Cardiac fibroblast (primary cell): ENCODE measurements at regions not wholly inside any gene's neighbourhood (a gene's known extent, or its start where the extent isn't known, plus 50 kb on each side); places are given as distances from the start of the nearest gene placed in this dataset.

Source experiments
- DNase-seq, 2 donors: peaks; one replicate each; pipeline versions ENCODE4 v3.0.0 to v3.0.0-alpha.2; 2010; ENCODE audit warnings: low read depth in 2 of 2
- H3K4me3 ChIP-seq, 2 donors: replicated peaks in 1 of 2; 1 replicate in 1 of 2; 2 replicates in 1 of 2; pipeline ENCODE4 v1.5.1; 2011; ENCODE audit warnings: low read depth in 2 of 2, low read length in 2 of 2, mild to moderate bottlenecking in 2 of 2, moderate library complexity in 1 of 2
- TF ChIP-seq, protein P1 (sequence below): IDR thresholded peaks from one replicate; pipeline ENCODE4 v1.5.1; 2011; ENCODE audit warnings: low read depth, mild to moderate bottlenecking, low read length, inconsistent platforms

DNA sequence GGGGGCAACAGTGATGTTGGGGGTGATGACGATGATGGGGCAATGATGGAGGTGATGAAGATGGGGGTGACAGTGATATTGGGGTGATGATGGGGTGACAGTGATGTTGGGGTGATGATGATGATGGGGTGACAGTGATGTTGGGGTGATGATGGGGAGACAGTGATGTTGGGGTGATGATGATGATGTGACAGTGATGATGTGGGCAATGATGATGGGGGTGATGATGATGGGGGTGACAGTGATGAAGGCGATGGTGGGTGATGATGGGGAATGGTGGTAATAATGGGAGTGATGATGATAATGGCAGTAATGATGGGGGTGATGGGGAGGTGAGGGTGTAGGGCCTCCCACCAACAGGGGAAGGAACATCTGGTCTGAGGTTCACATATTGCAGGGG, 150.6 kb downstream of the ERMARD start:
- H3K4me3 ChIP-seq, result no peak overlapping the region
- TF ChIP-seq, protein P1, sequence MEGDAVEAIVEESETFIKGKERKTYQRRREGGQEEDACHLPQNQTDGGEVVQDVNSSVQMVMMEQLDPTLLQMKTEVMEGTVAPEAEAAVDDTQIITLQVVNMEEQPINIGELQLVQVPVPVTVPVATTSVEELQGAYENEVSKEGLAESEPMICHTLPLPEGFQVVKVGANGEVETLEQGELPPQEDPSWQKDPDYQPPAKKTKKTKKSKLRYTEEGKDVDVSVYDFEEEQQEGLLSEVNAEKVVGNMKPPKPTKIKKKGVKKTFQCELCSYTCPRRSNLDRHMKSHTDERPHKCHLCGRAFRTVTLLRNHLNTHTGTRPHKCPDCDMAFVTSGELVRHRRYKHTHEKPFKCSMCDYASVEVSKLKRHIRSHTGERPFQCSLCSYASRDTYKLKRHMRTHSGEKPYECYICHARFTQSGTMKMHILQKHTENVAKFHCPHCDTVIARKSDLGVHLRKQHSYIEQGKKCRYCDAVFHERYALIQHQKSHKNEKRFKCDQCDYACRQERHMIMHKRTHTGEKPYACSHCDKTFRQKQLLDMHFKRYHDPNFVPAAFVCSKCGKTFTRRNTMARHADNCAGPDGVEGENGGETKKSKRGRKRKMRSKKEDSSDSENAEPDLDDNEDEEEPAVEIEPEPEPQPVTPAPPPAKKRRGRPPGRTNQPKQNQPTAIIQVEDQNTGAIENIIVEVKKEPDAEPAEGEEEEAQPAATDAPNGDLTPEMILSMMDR, result no peak
- DNase-seq, result no peak

DNA sequence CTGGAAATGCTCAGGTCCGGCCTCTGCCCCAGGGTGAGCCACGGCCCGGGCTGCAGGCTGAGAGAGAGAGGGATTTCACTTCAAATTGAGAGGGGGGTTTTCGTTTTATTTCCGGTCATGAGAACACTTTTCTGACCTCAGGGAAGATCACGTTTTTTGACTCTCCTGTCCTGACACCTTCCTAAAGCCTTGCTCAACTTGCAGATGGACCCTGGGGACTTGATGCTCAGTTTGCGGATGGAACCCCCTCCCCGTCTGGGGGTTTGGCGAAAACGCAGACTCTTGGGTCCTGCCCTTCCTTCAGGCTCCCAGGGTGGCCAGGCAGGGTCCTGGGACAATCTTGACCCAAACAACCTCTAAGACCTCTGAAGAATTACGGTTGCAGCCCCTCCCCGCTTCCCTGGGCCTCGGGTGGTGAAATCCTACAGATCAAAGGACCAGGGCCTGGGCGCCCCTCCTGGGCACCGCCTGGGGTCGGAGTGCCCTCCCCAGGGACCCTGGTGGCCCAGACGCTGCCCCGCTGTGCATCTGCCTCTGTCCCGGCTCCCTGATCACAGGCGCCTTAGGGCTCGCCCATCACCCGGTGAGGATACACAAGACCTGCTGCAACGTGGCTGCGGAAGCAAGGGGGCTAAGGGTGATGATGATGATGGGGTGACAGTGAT, 148.2 kb downstream of the ERMARD start:
- TF ChIP-seq, protein P1, result no peak
- no peak for DNase-seq
- no peak overlapping the region for H3K4me3 ChIP-seq

DNA sequence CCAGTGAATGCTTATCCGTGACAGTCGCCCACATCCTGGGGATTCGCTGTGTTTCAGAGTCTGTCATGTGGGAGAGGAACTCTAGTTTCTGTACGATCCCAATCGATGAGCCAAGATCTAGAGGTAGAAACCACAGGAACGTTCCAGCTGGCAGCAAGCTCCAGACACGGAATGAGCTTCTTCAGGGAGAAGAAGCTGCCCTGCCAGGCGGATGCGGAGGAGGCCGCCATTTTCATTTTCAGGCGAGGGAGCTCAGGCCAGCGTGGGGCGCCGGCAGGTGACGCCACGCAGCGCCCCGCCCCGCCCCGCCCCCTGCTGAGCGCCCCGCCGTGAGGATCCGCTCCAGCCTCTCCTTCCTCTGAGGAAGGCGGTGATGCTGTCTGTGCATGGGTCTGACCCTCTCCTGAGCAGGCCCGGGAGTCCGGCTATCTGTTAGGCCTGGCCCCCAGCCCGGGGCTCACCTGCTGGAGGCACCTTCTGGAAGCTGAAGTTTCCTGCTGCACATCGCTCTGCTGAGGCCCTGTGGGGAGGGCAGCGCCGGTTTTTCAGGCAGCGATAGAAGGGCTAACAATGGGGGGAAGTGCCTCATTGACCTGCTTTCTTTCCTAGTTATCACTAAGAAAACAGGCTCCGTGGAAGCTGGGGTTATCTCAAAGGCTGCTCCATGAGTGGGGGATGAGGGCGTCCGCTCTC, 147.5 kb downstream of the ERMARD start:
- DNase-seq, result no peak
- H3K4me3 ChIP-seq, result no peak overlapping the region
- TF ChIP-seq, protein P1, result no peak

DNA sequence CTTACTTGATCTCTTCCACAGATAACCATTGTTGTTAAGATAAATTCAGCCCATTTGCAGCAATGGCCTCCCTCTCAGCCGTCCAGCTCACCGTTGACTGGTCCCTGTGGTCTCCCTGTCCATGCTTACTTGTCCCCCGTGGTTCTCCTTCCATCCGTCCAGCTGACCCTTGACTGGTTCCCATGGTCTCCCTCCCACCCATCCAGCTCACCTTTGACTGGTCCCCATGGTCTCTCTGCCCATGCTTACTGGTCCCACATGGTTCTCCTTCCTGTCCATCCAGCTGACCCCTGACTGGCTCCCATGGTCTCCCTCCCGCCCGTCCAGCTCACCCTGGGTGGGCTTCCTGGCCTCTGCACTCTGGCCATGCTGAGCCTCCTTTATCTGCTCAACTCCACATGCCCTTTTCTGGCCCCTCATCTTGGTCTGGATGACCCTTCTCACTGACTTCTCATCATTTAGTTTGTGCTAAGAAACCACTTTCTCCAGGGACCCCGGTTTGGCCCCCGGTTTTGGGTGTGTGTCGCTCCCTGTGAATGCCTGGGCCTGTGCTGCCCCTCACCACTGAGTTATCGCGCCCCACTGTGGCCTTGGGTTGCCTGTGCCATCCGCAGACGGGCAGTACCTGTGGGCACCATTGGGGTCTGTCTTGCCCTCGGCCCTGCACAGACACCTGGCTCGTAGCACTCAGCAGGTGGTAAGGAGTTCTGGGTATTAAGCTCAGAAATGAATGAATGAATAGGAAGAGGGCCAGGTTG, 146.4 kb downstream of the ERMARD start:
- TF ChIP-seq, protein P1, result no peak
- no peak for DNase-seq
- no peak overlapping the region for H3K4me3 ChIP-seq

DNA sequence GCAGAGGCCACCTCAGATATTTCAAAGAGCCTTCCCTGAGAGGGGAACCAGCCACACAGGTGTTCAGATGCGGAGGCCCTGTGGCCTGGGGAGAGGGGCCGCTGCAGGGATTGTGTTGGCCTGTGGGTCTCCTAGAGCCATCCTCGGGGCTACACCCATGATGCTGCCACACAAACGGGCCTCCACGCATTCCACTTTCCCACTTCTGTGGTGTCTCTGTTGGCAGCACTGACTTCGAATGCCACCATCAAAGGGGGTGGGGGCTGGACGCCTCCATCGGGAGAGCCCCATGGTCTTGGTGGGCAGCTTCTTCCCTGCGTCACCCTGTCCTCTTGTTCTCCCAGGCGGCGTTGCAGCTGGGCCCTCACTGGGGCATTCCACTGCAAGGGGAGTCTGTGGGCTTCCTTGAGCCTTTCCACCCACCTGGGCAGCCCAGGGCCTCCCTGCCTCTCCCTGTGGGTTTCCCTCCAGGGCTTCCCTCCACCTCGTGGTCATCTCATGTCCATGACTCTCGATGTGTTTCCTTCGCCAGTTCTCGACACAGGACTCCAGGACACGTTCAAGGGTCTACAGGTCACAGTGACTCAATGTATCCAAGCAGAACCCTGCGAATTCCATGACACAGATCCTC, 145.5 kb downstream of the ERMARD start:
- TF ChIP-seq, protein P1, result no peak
- H3K4me3 ChIP-seq, result no peak overlapping the region
- DNase-seq, result no peak

DNA sequence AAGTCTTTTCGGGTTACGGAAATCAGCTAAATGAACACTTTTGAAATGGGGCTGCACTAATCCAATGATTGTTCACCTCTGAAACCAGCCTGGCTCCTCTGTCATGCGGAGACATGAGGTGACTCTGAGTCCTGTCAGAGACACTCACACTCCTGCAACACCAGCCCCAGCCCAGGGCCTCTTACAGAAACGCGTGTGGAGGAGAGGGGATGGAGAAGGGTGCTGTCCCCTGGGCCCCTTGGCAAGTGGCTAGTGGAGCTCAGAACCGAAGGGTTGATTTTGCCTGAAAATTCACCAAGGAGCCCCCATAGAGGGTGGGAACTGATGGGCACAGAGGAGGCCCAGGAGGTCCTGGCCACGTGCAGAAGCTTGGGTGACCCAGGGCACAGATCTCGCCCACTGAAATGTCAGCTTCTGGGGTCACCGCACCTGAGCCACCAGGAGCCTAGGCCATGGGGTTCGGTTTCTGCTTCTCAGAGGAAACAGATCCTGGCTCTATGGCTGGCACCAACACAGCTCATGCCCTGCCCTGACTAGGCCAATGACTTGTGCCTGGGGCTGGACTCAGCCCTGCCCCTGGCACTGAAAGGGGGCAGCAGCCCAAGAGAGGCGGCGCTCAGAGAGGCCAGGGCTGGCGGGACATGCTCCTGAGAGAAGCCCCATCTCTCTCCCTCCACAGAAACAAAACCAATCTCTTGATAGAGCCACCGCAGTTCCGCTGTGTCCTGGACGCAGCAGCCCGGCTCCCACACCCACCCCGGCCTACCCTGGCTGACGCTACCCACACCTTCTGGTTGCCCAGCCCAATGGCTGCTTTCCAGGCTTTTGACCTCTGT, 144.7 kb downstream of the ERMARD start:
- TF ChIP-seq, protein P1, result no peak
- no peak for DNase-seq

More for the DNA sequence above, 144.7 kb downstream of the ERMARD start:
- H3K4me3 ChIP-seq, result no peak overlapping the region
